ENCODE measurements at regions not wholly inside any gene's neighbourhood (a gene's known extent, or its start where the extent isn't known, plus 50 kb on each side); places are given as distances from the start of the nearest gene placed in this dataset.

- no peak overlapping the region for H3K27ac ChIP-seq
- H3K27me3 ChIP-seq (replicated peaks; ENCODE audit: insufficient read depth) = no peaks in the 10 kb centered on the region
- DNase-seq (ENCODE audit: low spot score) = no peak
- no peaks in the 10 kb centered on the region for H3K4me1 ChIP-seq (replicated peaks)
- intact Hi-C loops (cut with DNase I) = no loop called here
- no peaks in the 10 kb centered on the region for H3K9me3 ChIP-seq
- WGBS = 94% methylated on average over 5 of the region's 5 CpGs
- H3K36me3 ChIP-seq = no peaks in the 10 kb centered on the region
- TF ChIP-seq, protein P1, sequence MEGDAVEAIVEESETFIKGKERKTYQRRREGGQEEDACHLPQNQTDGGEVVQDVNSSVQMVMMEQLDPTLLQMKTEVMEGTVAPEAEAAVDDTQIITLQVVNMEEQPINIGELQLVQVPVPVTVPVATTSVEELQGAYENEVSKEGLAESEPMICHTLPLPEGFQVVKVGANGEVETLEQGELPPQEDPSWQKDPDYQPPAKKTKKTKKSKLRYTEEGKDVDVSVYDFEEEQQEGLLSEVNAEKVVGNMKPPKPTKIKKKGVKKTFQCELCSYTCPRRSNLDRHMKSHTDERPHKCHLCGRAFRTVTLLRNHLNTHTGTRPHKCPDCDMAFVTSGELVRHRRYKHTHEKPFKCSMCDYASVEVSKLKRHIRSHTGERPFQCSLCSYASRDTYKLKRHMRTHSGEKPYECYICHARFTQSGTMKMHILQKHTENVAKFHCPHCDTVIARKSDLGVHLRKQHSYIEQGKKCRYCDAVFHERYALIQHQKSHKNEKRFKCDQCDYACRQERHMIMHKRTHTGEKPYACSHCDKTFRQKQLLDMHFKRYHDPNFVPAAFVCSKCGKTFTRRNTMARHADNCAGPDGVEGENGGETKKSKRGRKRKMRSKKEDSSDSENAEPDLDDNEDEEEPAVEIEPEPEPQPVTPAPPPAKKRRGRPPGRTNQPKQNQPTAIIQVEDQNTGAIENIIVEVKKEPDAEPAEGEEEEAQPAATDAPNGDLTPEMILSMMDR (IDR thresholded peaks at IDR 0.05) = no peak
- TF ChIP-seq POLR2A (IDR thresholded peaks at IDR 0.05) = no peak
- TF ChIP-seq POLR2AphosphoS5 (IDR thresholded peaks at IDR 0.05) = no peak
- H3K4me3 ChIP-seq = no peak overlapping the region
Observed at GRCh38 chr1:222023025-222023424, 281.1 kb upstream of the DUSP10 start.

- Histone ChIP-seq H3K27me3 (replicated peaks; ENCODE audit: insufficient read depth) (no peaks in the 10 kb centered on the region), H3K4me1 (replicated peaks) (no peaks in the 10 kb centered on the region), H3K36me3 (no peaks in the 10 kb centered on the region), H3K9me3 (no peaks in the 10 kb centered on the region), H3K4me3 (no peak overlapping the region), H3K27ac (no peak overlapping the region)
- intact Hi-C loops (cut with DNase I) = no loop called here
- DNase-seq (ENCODE audit: low spot score) = no peak
- WGBS = 72% methylated on average over 5 of the region's 5 CpGs
- no peak for TF ChIP-seq POLR2AphosphoS5 (IDR thresholded peaks at IDR 0.05)
- TF ChIP-seq, protein P1 (IDR thresholded peaks at IDR 0.05) = no peak
- no peak for TF ChIP-seq POLR2A (IDR thresholded peaks at IDR 0.05)
Observed at GRCh38 chr1:222021129-222021528, 279.2 kb upstream of the DUSP10 start.

- TF ChIP-seq, protein P1 (IDR thresholded peaks at IDR 0.05) = no peak
- TF ChIP-seq POLR2A (IDR thresholded peaks at IDR 0.05) (no peak), POLR2AphosphoS5 (IDR thresholded peaks at IDR 0.05) (no peak)
- DNase-seq (ENCODE audit: low spot score) = no peak
- Histone ChIP-seq H3K36me3 (no peaks in the 10 kb centered on the region), H3K4me3 (no peak overlapping the region), H3K27ac (no peak overlapping the region), H3K9me3 (no peaks in the 10 kb centered on the region), H3K27me3 (replicated peaks; ENCODE audit: insufficient read depth) (no peaks in the 10 kb centered on the region), H3K4me1 (replicated peaks) (no peaks in the 10 kb centered on the region)
- intact Hi-C loops (cut with DNase I) = no loop called here
Observed at GRCh38 chr1:222020553-222020952, 278.7 kb upstream of the DUSP10 start.

DNA sequence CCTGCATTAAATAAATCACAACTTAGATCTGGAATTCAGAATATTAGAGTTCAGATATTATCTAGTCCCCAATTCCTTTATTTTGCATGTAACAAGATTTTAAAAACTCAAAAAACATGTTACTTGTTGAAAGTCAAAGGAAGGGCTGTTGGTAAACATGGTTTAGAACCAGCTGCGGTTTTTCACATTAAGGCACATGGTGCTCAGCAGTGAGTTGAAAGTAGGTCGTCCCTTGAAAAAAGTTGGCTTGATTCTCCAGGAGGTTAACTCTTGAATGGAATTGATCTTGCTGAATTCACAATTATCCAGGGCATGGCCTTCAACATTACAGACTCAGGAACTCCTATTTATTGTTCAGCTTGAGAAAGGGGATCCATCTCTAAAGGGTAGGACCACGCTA lies 277.1 kb upstream of the DUSP10 start:
- H3K4me3 ChIP-seq = no peak overlapping the region
- H3K36me3 ChIP-seq = no peaks in the 10 kb centered on the region
- no peak for DNase-seq (ENCODE audit: low spot score)
- H3K4me1 ChIP-seq (replicated peaks) = no peaks in the 10 kb centered on the region
- TF ChIP-seq, protein P1 (IDR thresholded peaks at IDR 0.05) = no peak
- TF ChIP-seq POLR2A (IDR thresholded peaks at IDR 0.05) (no peak), POLR2AphosphoS5 (IDR thresholded peaks at IDR 0.05) (no peak)
- no peaks in the 10 kb centered on the region for H3K27me3 ChIP-seq (replicated peaks; ENCODE audit: insufficient read depth)
- 61% methylated on average over 3 of the region's 3 CpGs for WGBS
- no peaks in the 10 kb centered on the region for H3K9me3 ChIP-seq
- intact Hi-C loops (cut with DNase I) = no loop called here
- H3K27ac ChIP-seq = no peak overlapping the region

- no peaks in the 10 kb centered on the region for H3K4me1 ChIP-seq (replicated peaks)
- TF ChIP-seq POLR2A (IDR thresholded peaks at IDR 0.05) (no peak), POLR2AphosphoS5 (IDR thresholded peaks at IDR 0.05) (no peak)
- TF ChIP-seq, protein P1 (IDR thresholded peaks at IDR 0.05) = no peak
- no peaks in the 10 kb centered on the region for H3K27me3 ChIP-seq (replicated peaks; ENCODE audit: insufficient read depth)
- 96% methylated on average over 3 of the region's 3 CpGs for WGBS
- H3K27ac ChIP-seq = no peak overlapping the region
- H3K9me3 ChIP-seq = no peaks in the 10 kb centered on the region
- H3K36me3 ChIP-seq = no peaks in the 10 kb centered on the region
- no peak overlapping the region for H3K4me3 ChIP-seq
- intact Hi-C loops (cut with DNase I) = no loop called here
- DNase-seq (ENCODE audit: low spot score) = no peak
Observed at GRCh38 chr1:222018041-222018440, 276.2 kb upstream of the DUSP10 start.

Data from prostate gland (tissue), 2 donors.